ENCODE measurements at regions not wholly inside any gene's neighbourhood (a gene's known extent, or its start where the extent isn't known, plus 50 kb on each side); places are given as distances from the start of the nearest gene placed in this dataset.

DNA sequence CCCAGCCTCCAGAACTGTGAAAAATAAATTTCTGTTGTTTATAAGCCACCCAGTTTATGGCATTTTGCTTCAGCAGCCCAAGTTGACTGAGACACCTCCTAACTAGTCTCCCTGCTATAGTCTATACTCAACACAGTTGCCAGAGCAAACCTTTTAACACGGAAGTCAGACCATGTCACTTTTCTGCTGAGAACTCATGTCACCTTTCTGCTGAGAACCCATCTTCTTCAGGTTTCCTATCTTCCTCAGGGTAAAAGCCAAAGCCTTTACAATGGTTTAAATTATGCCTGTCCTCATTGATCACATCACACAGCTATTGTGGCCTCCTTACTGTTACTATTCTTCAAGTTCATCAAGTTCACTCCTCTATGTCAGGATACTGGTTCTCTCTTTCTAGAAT, 74.3 kb upstream of the SOX6 start:
- FAIRE-seq, result no peak
- no peak for DNase-seq (ENCODE audit: insufficient read length, low spot score)

DNA sequence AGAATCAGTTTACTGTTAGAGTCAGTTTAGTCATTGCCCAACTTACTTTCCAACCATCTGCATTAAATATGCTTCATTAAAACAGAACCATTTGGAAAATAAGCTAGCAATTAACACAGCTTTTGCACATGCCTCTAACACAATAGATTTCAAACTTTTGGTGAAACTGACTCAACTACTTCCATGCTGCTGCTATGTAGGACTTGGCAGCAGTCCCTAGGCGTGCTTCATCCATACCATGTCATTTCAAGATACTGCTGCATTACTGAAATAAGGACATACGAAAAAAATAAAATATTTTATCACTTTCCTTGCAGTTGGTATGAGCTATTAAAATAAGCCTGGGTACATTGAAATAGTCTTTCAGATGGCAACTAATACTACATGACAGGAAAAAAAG, 65.5 kb upstream of the SOX6 start:
- no peak for FAIRE-seq
- TF ChIP-seq, protein P1, sequence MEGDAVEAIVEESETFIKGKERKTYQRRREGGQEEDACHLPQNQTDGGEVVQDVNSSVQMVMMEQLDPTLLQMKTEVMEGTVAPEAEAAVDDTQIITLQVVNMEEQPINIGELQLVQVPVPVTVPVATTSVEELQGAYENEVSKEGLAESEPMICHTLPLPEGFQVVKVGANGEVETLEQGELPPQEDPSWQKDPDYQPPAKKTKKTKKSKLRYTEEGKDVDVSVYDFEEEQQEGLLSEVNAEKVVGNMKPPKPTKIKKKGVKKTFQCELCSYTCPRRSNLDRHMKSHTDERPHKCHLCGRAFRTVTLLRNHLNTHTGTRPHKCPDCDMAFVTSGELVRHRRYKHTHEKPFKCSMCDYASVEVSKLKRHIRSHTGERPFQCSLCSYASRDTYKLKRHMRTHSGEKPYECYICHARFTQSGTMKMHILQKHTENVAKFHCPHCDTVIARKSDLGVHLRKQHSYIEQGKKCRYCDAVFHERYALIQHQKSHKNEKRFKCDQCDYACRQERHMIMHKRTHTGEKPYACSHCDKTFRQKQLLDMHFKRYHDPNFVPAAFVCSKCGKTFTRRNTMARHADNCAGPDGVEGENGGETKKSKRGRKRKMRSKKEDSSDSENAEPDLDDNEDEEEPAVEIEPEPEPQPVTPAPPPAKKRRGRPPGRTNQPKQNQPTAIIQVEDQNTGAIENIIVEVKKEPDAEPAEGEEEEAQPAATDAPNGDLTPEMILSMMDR (IDR thresholded peaks at IDR 0.05; ENCODE audit: insufficient read depth, missing control alignments), result no peak
- DNase-seq (ENCODE audit: insufficient read length, low spot score), result no peak

More for the DNA sequence above, 74.3 kb upstream of the SOX6 start:
- TF ChIP-seq, protein P1 (IDR thresholded peaks at IDR 0.05; ENCODE audit: insufficient read depth, missing control alignments), result no peak

DNA sequence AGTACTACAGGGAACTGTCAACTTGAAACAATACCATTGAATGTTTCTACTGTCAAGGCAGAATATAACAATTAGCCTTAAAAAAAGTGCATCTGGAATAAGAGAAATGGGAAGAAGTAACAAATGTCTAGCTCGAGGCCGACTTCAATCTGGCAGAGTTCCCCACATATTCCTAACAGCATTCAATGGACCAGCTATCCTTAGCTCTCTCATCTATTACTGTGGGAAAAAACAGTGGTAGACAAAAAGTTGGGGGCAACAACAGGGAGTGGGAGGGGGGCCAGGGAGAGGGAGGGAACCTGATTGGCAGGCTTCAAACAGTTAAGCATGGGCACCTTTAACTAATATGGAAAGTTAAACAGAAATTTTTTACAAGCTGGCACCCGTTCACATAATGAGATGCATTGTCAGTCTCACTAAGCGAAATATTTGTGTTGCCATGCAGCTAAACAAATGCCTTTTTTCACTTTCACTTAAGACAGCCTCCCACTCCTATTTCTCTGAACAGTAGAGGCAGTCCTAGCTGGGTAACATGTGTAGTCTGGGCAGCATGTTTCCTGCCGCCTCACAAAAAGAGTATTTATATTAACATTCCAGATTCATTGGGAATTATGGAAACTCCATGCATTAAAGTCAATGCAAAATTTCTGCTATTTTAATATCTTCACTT, 62.2 kb upstream of the SOX6 start:
- FAIRE-seq (no peak), DNase-seq (ENCODE audit: insufficient read length, low spot score) (no peak)
- TF ChIP-seq, protein P1 (IDR thresholded peaks at IDR 0.05; ENCODE audit: insufficient read depth, missing control alignments), result no peak

DNA sequence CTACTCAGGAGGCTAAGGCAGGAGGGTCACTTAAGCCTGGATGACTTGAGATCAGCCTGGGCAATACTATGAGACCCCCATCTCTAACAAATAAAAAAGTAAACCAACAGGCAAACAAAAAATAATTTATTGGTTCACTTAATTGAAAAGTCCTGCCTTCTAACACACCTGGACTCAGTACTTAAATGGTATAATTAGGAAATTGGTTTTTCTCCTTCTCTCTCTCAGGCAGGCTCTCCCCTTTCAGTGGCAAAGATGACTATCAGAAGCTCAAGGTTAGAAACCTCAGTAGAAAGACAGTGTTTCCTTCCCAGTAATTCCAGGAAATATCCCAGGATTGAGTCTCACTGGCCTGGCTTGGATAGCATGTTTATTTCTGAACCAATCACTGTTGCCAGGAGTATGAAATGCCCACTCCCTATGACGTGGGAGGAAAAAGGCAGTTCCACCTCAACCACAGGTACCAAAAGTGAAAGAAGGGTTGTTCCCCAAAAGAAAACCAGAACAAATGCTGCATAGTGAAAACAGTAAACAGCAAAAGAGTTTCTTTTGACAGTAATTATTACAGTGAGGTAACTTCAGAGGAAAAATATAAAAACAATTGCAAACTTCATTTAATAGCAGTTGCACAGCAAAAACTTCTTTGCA, 56.3 kb upstream of the SOX6 start:
- TF ChIP-seq, protein P1 (IDR thresholded peaks at IDR 0.05; ENCODE audit: insufficient read depth, missing control alignments), result no peak
- DNase-seq (ENCODE audit: insufficient read length, low spot score), result no peak
- FAIRE-seq, result no peak

DNA sequence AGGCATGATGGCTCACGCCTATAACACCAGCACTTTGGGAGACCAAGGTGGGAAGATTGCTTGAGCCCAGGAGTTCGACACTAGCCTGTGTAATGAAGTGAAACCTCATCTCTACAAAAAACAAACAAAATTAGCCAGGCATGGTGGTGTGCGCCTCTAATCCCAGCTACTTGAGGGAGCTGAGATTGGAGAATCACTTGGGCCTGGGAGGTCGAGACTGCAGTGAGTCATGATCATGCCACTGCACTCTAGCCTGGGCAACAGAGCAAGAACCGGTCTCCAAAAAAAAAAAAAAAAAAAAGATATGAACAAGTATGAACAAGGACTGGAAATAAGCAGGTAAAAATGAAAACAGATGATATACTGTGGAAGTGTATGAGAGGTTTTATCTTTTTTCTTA, 54.1 kb upstream of the SOX6 start:
- DNase-seq (ENCODE audit: insufficient read length, low spot score) (no peak), FAIRE-seq (no peak)
- TF ChIP-seq, protein P1 (IDR thresholded peaks at IDR 0.05; ENCODE audit: insufficient read depth, missing control alignments), result no peak

DNA sequence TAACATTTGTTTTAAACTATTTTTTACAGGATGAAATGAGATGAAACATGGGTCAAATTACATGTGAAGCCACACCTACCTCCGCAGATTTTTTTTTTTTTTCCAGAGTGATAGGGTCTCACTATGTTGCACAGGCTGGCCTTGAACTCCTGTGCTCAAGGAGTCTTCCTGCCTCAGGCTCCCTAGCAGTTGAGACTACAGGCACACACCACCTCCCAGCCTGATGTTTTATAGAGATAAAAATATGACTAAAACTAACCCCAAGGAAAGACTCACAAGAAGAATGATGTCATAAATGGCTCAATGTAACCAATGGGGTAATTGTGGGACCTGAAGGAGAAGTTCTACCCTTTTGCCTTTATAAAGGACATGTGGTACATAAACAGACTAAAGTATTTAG, 52.3 kb upstream of the SOX6 start:
- no peak for FAIRE-seq
- TF ChIP-seq, protein P1 (IDR thresholded peaks at IDR 0.05; ENCODE audit: insufficient read depth, missing control alignments), result no peak
- DNase-seq (ENCODE audit: insufficient read length, low spot score), result no peak

DNA sequence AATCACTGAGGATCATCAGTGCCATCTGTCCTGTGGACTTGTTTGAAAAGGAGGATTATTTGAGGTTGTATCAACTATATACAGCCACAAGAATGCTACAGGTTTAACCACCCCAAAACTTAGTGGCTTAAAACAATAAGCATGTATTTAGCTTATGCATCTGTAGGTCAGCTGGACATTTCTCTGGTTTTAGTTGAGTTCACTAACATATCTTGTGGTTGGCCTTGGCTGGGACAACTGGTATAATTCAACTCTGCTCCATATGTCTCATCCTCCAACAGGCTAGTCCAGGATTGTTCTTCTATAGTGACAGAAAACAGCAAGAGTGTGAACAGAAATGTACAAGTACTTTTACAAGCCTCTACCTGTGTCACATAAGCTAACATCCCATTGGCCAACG, 49.9 kb upstream of the SOX6 start:
- TF ChIP-seq, protein P1 (IDR thresholded peaks at IDR 0.05; ENCODE audit: insufficient read depth, missing control alignments), result no peak
- no peak for FAIRE-seq
- DNase-seq (ENCODE audit: insufficient read length, low spot score), result no peak

Measured in D721Med (cell line).